ENCODE measurements at regions not wholly inside any gene's neighbourhood (a gene's known extent, or its start where the extent isn't known, plus 50 kb on each side); places are given as distances from the start of the nearest gene placed in this dataset.

- TF ChIP-seq CTCF (IDR thresholded peaks at IDR 0.05): no peak
- no peak for TF ChIP-seq POLR2A (IDR thresholded peaks at IDR 0.05)
These were observed 294.3 kb upstream of the SPAG17 start for GRCh38 chr1:118479351-118479750.

Measured in lower leg skin (tissue), 3 donors.